NCI-H2171 treated with DMSO at 0.1 percent for 48 hours (cell line): ENCODE measurements at regions not wholly inside any gene's neighbourhood (a gene's known extent, or its start where the extent isn't known, plus 50 kb on each side); places are given as distances from the start of the nearest gene placed in this dataset.

Experiments
- DNase-seq: peaks from one replicate; lab custom pipeline; 2025; lab: John Stamatoyannopoulos, UW

GRCh38 chr11:116505298-116506262 lies 267.2 kb downstream of the BUD13 start:
- DNase-seq = peak; percentile 78

GRCh38 chr11:116504541-116505297 lies 268.1 kb downstream of the BUD13 start:
- DNase-seq = no peak

- DNase-seq = no peak
Measured at GRCh38 chr11:116503216-116504160, 269.3 kb downstream of the BUD13 start.

GRCh38 chr11:116502641-116503061 lies 270.1 kb downstream of the BUD13 start:
- DNase-seq = no peak

GRCh38 chr11:116501728-116502127 lies 271.1 kb downstream of the BUD13 start:
- DNase-seq = no peak

- DNase-seq = no peak
Measured at GRCh38 chr11:116500947-116501602, 271.7 kb downstream of the BUD13 start.

- no peak for DNase-seq
Measured at GRCh38 chr11:116500026-116500946, 272.5 kb downstream of the BUD13 start.

- DNase-seq = peak; percentile 26
Measured at GRCh38 chr11:116499396-116500003, 273.3 kb downstream of the BUD13 start.

- DNase-seq = no peak
Measured at GRCh38 chr11:116498161-116498560, 274.6 kb downstream of the BUD13 start.

- no peak for DNase-seq
Measured at GRCh38 chr11:116492600-116492999, 280.2 kb downstream of the BUD13 start.

- no peak for DNase-seq
Measured at GRCh38 chr11:116488836-116489389, 283.9 kb downstream of the BUD13 start.

- no peak for DNase-seq
Measured at GRCh38 chr11:116485425-116485824, 287.4 kb downstream of the BUD13 start.

GRCh38 chr11:116482716-116483115 lies 290.1 kb downstream of the BUD13 start:
- no peak for DNase-seq

GRCh38 chr11:116481126-116481675 lies 291.6 kb downstream of the BUD13 start:
- DNase-seq = no peak

- no peak for DNase-seq
Measured at GRCh38 chr11:116478669-116479668, 293.8 kb downstream of the BUD13 start.

- no peak for DNase-seq
Measured at GRCh38 chr11:116478205-116478604, 294.6 kb downstream of the BUD13 start.

GRCh38 chr11:116473790-116474346 lies 298.9 kb downstream of the BUD13 start:
- DNase-seq = no peak
